ENCODE measurements at regions not wholly inside any gene's neighbourhood (a gene's known extent, or its start where the extent isn't known, plus 50 kb on each side); places are given as distances from the start of the nearest gene placed in this dataset.

GRCh38 chr12:116384691-116385485 lies 107.4 kb upstream of the MED13L start:
- Histone ChIP-seq H3K4me2 (no peak overlapping the region), H3K36me3 (ENCODE audit: insufficient read depth) (no peaks in the 10 kb centered on the region), H3K27ac (no peak overlapping the region), H3K79me2 (ENCODE audit: insufficient read depth, low read depth) (no peaks in the 10 kb centered on the region), H3K9ac (no peak overlapping the region), H4K20me1 (ENCODE audit: insufficient read depth) (no peaks in the 10 kb centered on the region), H2AFZ (ENCODE audit: low read depth) (no peak overlapping the region), H3K4me3 (IDR thresholded peaks at IDR 0.05; ENCODE audit: insufficient read depth, low read depth, low read length) (no peak overlapping the region), H3K27me3 (ENCODE audit: insufficient read depth, low read depth) (no peaks in the 10 kb centered on the region), H3K4me1 (ENCODE audit: low read depth, poor library complexity, severe bottlenecking) (no peaks in the 10 kb centered on the region)
- TF ChIP-seq CTCF (conservative IDR thresholded peaks at IDR 0.05; ENCODE audit: low read depth, low read length): no peak

- Histone ChIP-seq H3K4me3 (IDR thresholded peaks at IDR 0.05; ENCODE audit: insufficient read depth, low read depth, low read length) (no peak overlapping the region), H3K4me2 (no peak overlapping the region), H3K4me1 (ENCODE audit: low read depth, poor library complexity, severe bottlenecking) (no peaks in the 10 kb centered on the region), H3K36me3 (ENCODE audit: insufficient read depth) (no peaks in the 10 kb centered on the region), H3K27ac (no peak overlapping the region), H3K79me2 (ENCODE audit: insufficient read depth, low read depth) (no peaks in the 10 kb centered on the region), H3K9ac (no peak overlapping the region), H4K20me1 (ENCODE audit: insufficient read depth) (no peaks in the 10 kb centered on the region), H2AFZ (ENCODE audit: low read depth) (no peak overlapping the region), H3K27me3 (ENCODE audit: insufficient read depth, low read depth) (no peaks in the 10 kb centered on the region)
- TF ChIP-seq CTCF (conservative IDR thresholded peaks at IDR 0.05; ENCODE audit: low read depth, low read length): no peak
Observed at GRCh38 chr12:116385486-116386217, 108.2 kb upstream of the MED13L start.

- no peak overlapping the region for H2AFZ ChIP-seq (ENCODE audit: low read depth)
Observed at GRCh38 chr12:116389326-116389725, 111.8 kb upstream of the MED13L start.

GRCh38 chr12:116389990-116390389 lies 112.5 kb upstream of the MED13L start:
- H4K20me1 ChIP-seq (ENCODE audit: insufficient read depth): no peaks in the 10 kb centered on the region
- no peak overlapping the region for H3K9ac ChIP-seq
- H3K4me3 ChIP-seq (IDR thresholded peaks at IDR 0.05; ENCODE audit: insufficient read depth, low read depth, low read length): no peak overlapping the region
- H3K79me2 ChIP-seq (ENCODE audit: insufficient read depth, low read depth): no peaks in the 10 kb centered on the region
- H2AFZ ChIP-seq (ENCODE audit: low read depth): no peak overlapping the region
- no peaks in the 10 kb centered on the region for H3K36me3 ChIP-seq (ENCODE audit: insufficient read depth)
- peaks cover 2% of the 10 kb centered on the region for H3K4me1 ChIP-seq (ENCODE audit: low read depth, poor library complexity, severe bottlenecking)
- H3K27ac ChIP-seq: no peak overlapping the region
- no peaks in the 10 kb centered on the region for H3K27me3 ChIP-seq (ENCODE audit: insufficient read depth, low read depth)
- H3K4me2 ChIP-seq: no peak overlapping the region
- TF ChIP-seq CTCF (conservative IDR thresholded peaks at IDR 0.05; ENCODE audit: low read depth, low read length): no peak

More at GRCh38 chr12:116389326-116389725, 111.8 kb upstream of the MED13L start:
- no peaks in the 10 kb centered on the region for H4K20me1 ChIP-seq (ENCODE audit: insufficient read depth)
- H3K27me3 ChIP-seq (ENCODE audit: insufficient read depth, low read depth): no peaks in the 10 kb centered on the region
- H3K4me2 ChIP-seq: no peak overlapping the region
- H3K9ac ChIP-seq: no peak overlapping the region
- no peak overlapping the region for H3K4me3 ChIP-seq (IDR thresholded peaks at IDR 0.05; ENCODE audit: insufficient read depth, low read depth, low read length)
- H3K27ac ChIP-seq: no peak overlapping the region
- no peaks in the 10 kb centered on the region for H3K36me3 ChIP-seq (ENCODE audit: insufficient read depth)
- no peaks in the 10 kb centered on the region for H3K79me2 ChIP-seq (ENCODE audit: insufficient read depth, low read depth)
- no peak for TF ChIP-seq CTCF (conservative IDR thresholded peaks at IDR 0.05; ENCODE audit: low read depth, low read length)
- H3K4me1 ChIP-seq (ENCODE audit: low read depth, poor library complexity, severe bottlenecking): no peaks in the 10 kb centered on the region

Data from KMS-11 (cell line).